ENCODE measurements at regions not wholly inside any gene's neighbourhood (a gene's known extent, or its start where the extent isn't known, plus 50 kb on each side); places are given as distances from the start of the nearest gene placed in this dataset.

DNA sequence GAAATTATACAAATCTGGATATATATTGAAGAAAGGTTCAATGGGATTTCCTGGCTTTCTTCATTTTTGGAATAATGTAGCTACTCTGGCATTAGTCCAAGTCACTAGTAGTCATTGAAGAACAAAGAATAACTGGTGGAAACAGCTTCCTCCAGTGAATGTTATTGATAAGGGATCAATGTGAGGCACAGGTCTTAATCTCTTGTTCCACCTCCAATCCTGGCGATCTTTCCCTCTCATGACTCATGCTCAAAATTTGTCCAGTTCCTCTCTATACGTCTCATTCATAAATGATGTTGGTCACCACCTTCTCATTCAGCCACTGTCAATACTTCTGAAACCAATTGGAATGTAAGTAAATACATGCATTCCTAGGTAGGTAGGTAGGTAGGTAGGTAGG lies 185.0 kb upstream of the BMP2 start:
- no peaks in the 10 kb centered on the region for H3K36me3 ChIP-seq
- no peak overlapping the region for H3K4me3 ChIP-seq
- TF ChIP-seq, protein P1, sequence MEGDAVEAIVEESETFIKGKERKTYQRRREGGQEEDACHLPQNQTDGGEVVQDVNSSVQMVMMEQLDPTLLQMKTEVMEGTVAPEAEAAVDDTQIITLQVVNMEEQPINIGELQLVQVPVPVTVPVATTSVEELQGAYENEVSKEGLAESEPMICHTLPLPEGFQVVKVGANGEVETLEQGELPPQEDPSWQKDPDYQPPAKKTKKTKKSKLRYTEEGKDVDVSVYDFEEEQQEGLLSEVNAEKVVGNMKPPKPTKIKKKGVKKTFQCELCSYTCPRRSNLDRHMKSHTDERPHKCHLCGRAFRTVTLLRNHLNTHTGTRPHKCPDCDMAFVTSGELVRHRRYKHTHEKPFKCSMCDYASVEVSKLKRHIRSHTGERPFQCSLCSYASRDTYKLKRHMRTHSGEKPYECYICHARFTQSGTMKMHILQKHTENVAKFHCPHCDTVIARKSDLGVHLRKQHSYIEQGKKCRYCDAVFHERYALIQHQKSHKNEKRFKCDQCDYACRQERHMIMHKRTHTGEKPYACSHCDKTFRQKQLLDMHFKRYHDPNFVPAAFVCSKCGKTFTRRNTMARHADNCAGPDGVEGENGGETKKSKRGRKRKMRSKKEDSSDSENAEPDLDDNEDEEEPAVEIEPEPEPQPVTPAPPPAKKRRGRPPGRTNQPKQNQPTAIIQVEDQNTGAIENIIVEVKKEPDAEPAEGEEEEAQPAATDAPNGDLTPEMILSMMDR (IDR thresholded peaks at IDR 0.05) = no peak
- no peaks in the 10 kb centered on the region for H3K4me1 ChIP-seq
- ATAC-seq = no peak
- intact Hi-C loops (cut with DNase I) = loop anchor here in 4 of 10 donors (10.0 kb wide), 3 partner anchors 182 to 702 kb away; partner anchors contain the start of gene BMP2 (in 3 of the 4)
- H3K9me3 ChIP-seq = no peaks in the 10 kb centered on the region
- no peak overlapping the region for H3K27ac ChIP-seq
- no peak for DNase-seq
- H3K27me3 ChIP-seq = no peaks in the 10 kb centered on the region
- WGBS, 2 donors = 58 to 74% methylated on average over 2 of the region's 2 CpGs

- Histone ChIP-seq H3K36me3 (no peaks in the 10 kb centered on the region), H3K9me3 (no peaks in the 10 kb centered on the region), H3K27ac (no peak overlapping the region), H3K4me3 (no peak overlapping the region), H3K27me3 (no peaks in the 10 kb centered on the region), H3K4me1 (peaks cover 0 to 10% (median 0%) of the 10 kb centered on the region in 9 donors)
- intact Hi-C loops (cut with DNase I) = loop anchor here in 4 of 10 donors (10.0 kb wide), 3 partner anchors 184 to 704 kb away; partner anchors contain the start of gene BMP2 (in 3 of the 4)
- DNase-seq (peak in 1 of 2 donors; percentile 12), ATAC-seq (peak in 6 of 8 donors; percentile 23 to 73 (median 46))
- 64 to 73% methylated on average over 4 of the region's 4 CpGs for WGBS, 2 donors
- TF ChIP-seq, protein P1 (IDR thresholded peaks at IDR 0.05) = no peak
Observed at GRCh38 chr20:6580486-6580885, 187.0 kb upstream of the BMP2 start.

GRCh38 chr20:6579824-6580223 lies 187.7 kb upstream of the BMP2 start:
- 73 to 75% methylated on average over 3 of the region's 3 CpGs for WGBS, 2 donors
- Histone ChIP-seq H3K36me3 (no peaks in the 10 kb centered on the region), H3K9me3 (no peaks in the 10 kb centered on the region), H3K4me3 (no peak overlapping the region), H3K4me1 (peaks cover 0 to 10% (median 0%) of the 10 kb centered on the region in 9 donors), H3K27me3 (peaks cover 0 to 1% (median 0%) of the 10 kb centered on the region in 7 donors), H3K27ac (no peak overlapping the region)
- intact Hi-C loops (cut with DNase I) = loop anchor here in 4 of 10 donors (10.0 kb wide), 3 partner anchors 185 to 705 kb away; partner anchors contain the start of gene BMP2 (in 3 of the 4)
- TF ChIP-seq, protein P1 (IDR thresholded peaks at IDR 0.05) = no peak
- peak in 3 of 8 donors; percentile 8 to 24 (median 10) for ATAC-seq
- DNase-seq = no peak

- Histone ChIP-seq H3K4me1 (peaks cover 0 to 10% (median 0%) of the 10 kb centered on the region in 9 donors), H3K4me3 (no peak overlapping the region), H3K27ac (no peak overlapping the region), H3K27me3 (peaks cover 0 to 3% (median 0%) of the 10 kb centered on the region in 7 donors), H3K9me3 (no peaks in the 10 kb centered on the region), H3K36me3 (no peaks in the 10 kb centered on the region)
- ATAC-seq (no peak), DNase-seq (no peak)
- TF ChIP-seq, protein P1 (IDR thresholded peaks at IDR 0.05) = no peak
- intact Hi-C loops (cut with DNase I) = no loop called here
- 93 to 95% methylated on average over 5 of the region's 5 CpGs for WGBS, 2 donors
Observed at GRCh38 chr20:6579417-6579816, 188.1 kb upstream of the BMP2 start.

Data from heart right ventricle (tissue), 16 donors.